H1 (cell line): ENCODE measurements at regions not wholly inside any gene's neighbourhood (a gene's known extent, or its start where the extent isn't known, plus 50 kb on each side); places are given as distances from the start of the nearest gene placed in this dataset.

Source experiments
- CTCF ChIA-PET: fragments of 300-600 bp; sonication (Branson Sonifier 250); formaldehyde crosslinking; loops from one replicate; lab custom pipeline; 2021; ENCODE audit not compliant: partially characterized antibody; lab: Charles Lee
- POLR2A ChIA-PET: fragments of 300-600 bp; sonication (Branson Sonifier 250); formaldehyde crosslinking; loops from one replicate; lab custom pipeline; 2021; ENCODE audit warnings: inconsistent platforms; ENCODE audit not compliant: partially characterized antibody; lab: Charles Lee
- DNase-seq, 2 experiments: peaks; one replicate each; pipeline versions ENCODE4 v3.0.0 to v3.0.0-alpha.2; 2010 to 2022; ENCODE audit warnings: low spot score in 2 of 2, low read depth in 1 of 2, mixed read lengths in 1 of 2
- FAIRE-seq: peaks from 2 replicates; lab custom pipeline; 2011; peaks lifted over from hg19 to GRCh38; lab: Jason Lieb, UNC
- H2AFZ ChIP-seq: 2 replicates; pipeline ENCODE4 v1.8.1; 2012; ENCODE audit warnings: low read length, inconsistent platforms
- H2AK5ac ChIP-seq: 2 replicates; pipeline ENCODE4 v1.6.1; 2013; ENCODE audit warnings: low read depth, low read length
- H2BK120ac ChIP-seq: replicated peaks from 2 replicates; pipeline ENCODE3; 2013; ENCODE audit warnings: low read depth, low read length, inconsistent platforms
- H2BK12ac ChIP-seq: 2 replicates; pipeline ENCODE4 v1.6.1; 2013; ENCODE audit warnings: low read depth, low read length
- H2BK15ac ChIP-seq: 2 replicates; pipeline ENCODE4 v1.6.1; 2013; ENCODE audit warnings: low read length
- H2BK20ac ChIP-seq: 2 replicates; pipeline ENCODE4 v1.6.1; 2013; ENCODE audit warnings: low read length
- H2BK5ac ChIP-seq: 2 replicates; pipeline ENCODE4 v1.6.1; 2013; ENCODE audit warnings: low read depth, low read length
- H3K14ac ChIP-seq: 2 replicates; pipeline ENCODE4 v1.6.1; 2013; ENCODE audit warnings: inconsistent platforms; ENCODE audit not compliant: insufficient read length
- H3K18ac ChIP-seq: 2 replicates; pipeline ENCODE4 v1.6.1; 2013; ENCODE audit warnings: low read length; ENCODE audit errors: extremely low read depth
- H3K23ac ChIP-seq: 2 replicates; pipeline ENCODE4 v1.6.1; 2013; ENCODE audit warnings: inconsistent platforms; ENCODE audit not compliant: insufficient read length
- H3K23me2 ChIP-seq: 2 replicates; pipeline ENCODE4 v1.6.1; 2013; ENCODE audit warnings: low read depth, low read length
- H3K27ac ChIP-seq: 2 replicates; pipeline ENCODE4 v1.6.1; 2011; ENCODE audit warnings: low read depth, low read length, inconsistent platforms
- H3K27me3 ChIP-seq, 4 experiments: replicated peaks in 1 of 4; 1 replicate in 1 of 4; 2 replicates in 3 of 4; pipeline versions ENCODE4 v1.6.1 to v1.8.1; 2011 to 2013; ENCODE audit warnings: low read length in 3 of 4, mild to moderate bottlenecking in 3 of 4, inconsistent platforms in 2 of 4, mixed read lengths in 2 of 4, moderate library complexity in 1 of 4; ENCODE audit not compliant: control insufficient read depth in 3 of 4, insufficient read depth in 3 of 4; ENCODE audit errors: extremely low read depth in 1 of 4
- H3K36me3 ChIP-seq, 4 experiments: 2 replicates each; pipeline versions ENCODE4 v1.6.1 to v1.8.1; 2011 to 2013; ENCODE audit warnings: mild to moderate bottlenecking in 4 of 4, low read length in 3 of 4, moderate library complexity in 2 of 4, control low read depth in 1 of 4, inconsistent platforms in 1 of 4; ENCODE audit not compliant: insufficient read depth in 4 of 4, control insufficient read depth in 2 of 4
- H3K4ac ChIP-seq: replicated peaks from 2 replicates; pipeline ENCODE3; 2013; ENCODE audit warnings: low read length, low read depth, mixed read lengths, inconsistent platforms; ENCODE audit not compliant: insufficient read length
- H3K4me1 ChIP-seq, 4 experiments: replicated peaks in 1 of 4; 1 replicate in 1 of 4; 2 replicates in 3 of 4; pipeline versions ENCODE4 v1.6.1 to v1.8.1; 2011 to 2013; ENCODE audit warnings: low read length in 3 of 4, inconsistent platforms in 2 of 4, mixed read lengths in 1 of 4; ENCODE audit not compliant: insufficient read depth in 4 of 4, control insufficient read depth in 3 of 4
- H3K4me2 ChIP-seq, 2 experiments: 2 replicates each; pipeline versions ENCODE4 v1.6.1 to v1.8.1; 2011 to 2013; ENCODE audit warnings: low read depth in 2 of 2, low read length in 2 of 2, control low read depth in 1 of 2, inconsistent platforms in 1 of 2, mild to moderate bottlenecking in 1 of 2; ENCODE audit not compliant: insufficient read depth in 1 of 2
- H3K4me3 ChIP-seq, 4 experiments: fragments of 200-600, 300-600 bp in 1 of 4; sonication (generic), shearing (Covaris generic), sonication (Bioruptor Twin) in 1 of 4; 2 replicates each; pipeline versions ENCODE4 v1.5.1 to v1.8.1; 2011 to 2016; ENCODE audit warnings: low read length in 4 of 4, low read depth in 3 of 4, control low read depth in 2 of 4, inconsistent platforms in 2 of 4, mild to moderate bottlenecking in 2 of 4, mixed read lengths in 1 of 4, moderate library complexity in 1 of 4; ENCODE audit not compliant: insufficient read depth in 2 of 4; ENCODE audit errors: extremely low read depth in 1 of 4
- H3K56ac ChIP-seq: replicated peaks from 2 replicates; pipeline ENCODE3; 2013; ENCODE audit warnings: low read depth, mild to moderate bottlenecking, mixed read lengths, low read length, inconsistent platforms; ENCODE audit not compliant: insufficient read length
- H3K79me1 ChIP-seq: 2 replicates; pipeline ENCODE4 v1.6.1; 2013; ENCODE audit warnings: low read depth, low read length, control low read depth
- H3K79me2 ChIP-seq, 2 experiments: 2 replicates each; pipeline versions ENCODE4 v1.6.1 to v1.8.1; 2012 to 2013; ENCODE audit warnings: low read length in 2 of 2, mild to moderate bottlenecking in 2 of 2, inconsistent platforms in 1 of 2; ENCODE audit not compliant: insufficient read depth in 2 of 2, control insufficient read depth in 1 of 2
- H3K9ac ChIP-seq, 4 experiments: replicated peaks in 1 of 4; 1 replicate in 1 of 4; 2 replicates in 3 of 4; pipeline versions ENCODE4 v1.6.1 to v1.8.1; 2011 to 2013; ENCODE audit warnings: low read depth in 3 of 4, low read length in 3 of 4, control low read depth in 2 of 4, mild to moderate bottlenecking in 2 of 4, moderate library complexity in 2 of 4, inconsistent platforms in 1 of 4; ENCODE audit errors: extremely low read depth in 1 of 4
- H3K9me3 ChIP-seq, 2 experiments: 2 replicates each; pipeline versions ENCODE4 v1.6.1 to v1.8.1; 2012 to 2013; ENCODE audit warnings: mild to moderate bottlenecking in 2 of 2, moderate library complexity in 2 of 2, control low read depth in 1 of 2, inconsistent platforms in 1 of 2, low read depth in 1 of 2, low read length in 1 of 2, mixed read lengths in 1 of 2; ENCODE audit not compliant: insufficient read depth in 2 of 2
- H4K20me1 ChIP-seq, 2 experiments: replicated peaks in 1 of 2; 2 replicates each; pipeline versions ENCODE3 to v1.8.1; 2011 to 2013; ENCODE audit warnings: inconsistent platforms in 2 of 2, low read length in 2 of 2, mild to moderate bottlenecking in 1 of 2; ENCODE audit not compliant: insufficient read depth in 2 of 2, control insufficient read depth in 1 of 2
- H4K5ac ChIP-seq: 2 replicates; pipeline ENCODE4 v1.6.1; 2013; ENCODE audit warnings: low read length, low read depth, mixed read lengths, inconsistent platforms; ENCODE audit not compliant: insufficient read length
- H4K8ac ChIP-seq: 2 replicates; pipeline ENCODE4 v1.8.0; 2013; ENCODE audit warnings: mild to moderate bottlenecking, moderate library complexity, low read length, inconsistent platforms; ENCODE audit not compliant: insufficient read depth; ENCODE audit errors: extremely low read depth
- H4K91ac ChIP-seq: replicated peaks from 2 replicates; pipeline ENCODE3; 2013; ENCODE audit warnings: low read length, mixed read lengths, inconsistent platforms; ENCODE audit not compliant: insufficient read length
- BRCA1 ChIP-seq: IDR thresholded peaks from 2 replicates; pipeline ENCODE4 v1.6.1; 2012; ENCODE audit warnings: low read depth, low read length, improper control_type of control experiment
- CBX8 ChIP-seq: fragments of 300-800, 300-1000 bp; sonication (generic); IDR thresholded peaks from 2 replicates; pipeline ENCODE4 v1.7.1; 2016; ENCODE audit warnings: low read depth, low read length, borderline replicate concordance
- KDM4A ChIP-seq: IDR thresholded peaks from one replicate; pipeline ENCODE4 v1.7.1; 2012; ENCODE audit warnings: low read depth, mild to moderate bottlenecking, moderate library complexity, low read length, inconsistent platforms; ENCODE audit not compliant: severe bottlenecking
- SP4 ChIP-seq: IDR thresholded peaks from 2 replicates; pipeline ENCODE4 v1.6.1; 2012; ENCODE audit warnings: low read length, inconsistent platforms
- TAF7 ChIP-seq: optimal IDR thresholded peaks from 2 replicates; pipeline ENCODE3; 2011; ENCODE audit warnings: low read depth, mild to moderate bottlenecking, inconsistent platforms, low read length, moderate library complexity, borderline replicate concordance
- YY1 ChIP-seq: IDR thresholded peaks from 2 replicates; pipeline ENCODE4 v1.6.1; 2011; ENCODE audit warnings: low read depth, mild to moderate bottlenecking, low read length
- WGBS, 2 experiments: shearing (Covaris generic) in 1 of 2; methylation state at CpG; one replicate each; pipeline versions ENCODE4 v1.1.6 to v1.1.7; 2013 to 2015; ENCODE audit warnings: low lambda C conversion rate in 2 of 2, mixed read lengths in 2 of 2, inconsistent platforms in 1 of 2, low coverage in 1 of 2, missing lambda C conversion rate in 1 of 2; ENCODE audit not compliant: insufficient replicate concordance in 2 of 2, insufficient coverage in 1 of 2, insufficient read length in 1 of 2; ENCODE audit errors: extremely low coverage in 1 of 2, missing lambda C conversion rate in 1 of 2; 5-methylcytosine and 5-hydroxymethylcytosine counted together

DNA sequence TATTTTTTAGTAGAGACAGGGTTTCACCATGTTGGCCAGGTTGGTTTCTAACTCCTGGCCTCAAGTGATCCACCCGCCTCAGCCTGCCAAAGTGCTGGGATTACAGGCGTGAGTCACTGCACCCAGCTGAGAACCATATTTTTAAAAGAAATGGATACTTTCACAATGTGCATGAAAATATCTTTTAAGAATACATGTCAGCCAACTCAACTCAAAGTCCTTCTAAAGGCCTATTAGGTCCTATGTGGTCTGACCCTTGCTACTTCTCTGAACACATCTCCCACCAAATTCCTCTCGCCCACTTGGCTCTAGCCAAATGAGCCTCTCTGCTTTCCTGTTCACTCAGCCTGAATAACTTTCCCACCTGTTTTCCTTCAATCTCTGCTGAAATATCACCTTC lies 119.6 kb downstream of the MTX2 start:
- 94% methylated on average over 3 of the region's 3 CpGs; no CpG with 5 or more reads in 1 of the 2 experiments for WGBS, 2 experiments
- no peak overlapping the region for H3K23ac ChIP-seq
- H3K27me3 ChIP-seq, result no peaks in the 10 kb centered on the region
- H2BK120ac ChIP-seq, result no peak overlapping the region
- no peak overlapping the region for H3K4me3 ChIP-seq
- H3K36me3 ChIP-seq, result no peaks in the 10 kb centered on the region
- H4K8ac ChIP-seq, result no peak overlapping the region
- no peaks in the 10 kb centered on the region for H3K79me1 ChIP-seq
- H2AFZ ChIP-seq, result no peak overlapping the region
- no peak overlapping the region for H2AK5ac ChIP-seq
- H2BK20ac ChIP-seq, result no peak overlapping the region
- H3K4me1 ChIP-seq, result no peaks in the 10 kb centered on the region
- H3K4me2 ChIP-seq, result no peak overlapping the region
- H3K14ac ChIP-seq, result no peak overlapping the region
- no peak overlapping the region for H2BK12ac ChIP-seq
- no peaks in the 10 kb centered on the region for H3K23me2 ChIP-seq
- FAIRE-seq, result no peak
- CTCF ChIA-PET, result no interaction called here
- H3K56ac ChIP-seq, result no peak overlapping the region
- H4K91ac ChIP-seq, result no peak overlapping the region
- no peak overlapping the region for H3K18ac ChIP-seq
- no peak overlapping the region for H3K4ac ChIP-seq
- no peaks in the 10 kb centered on the region for H3K9me3 ChIP-seq
- H2BK5ac ChIP-seq, result no peak overlapping the region
- no peak overlapping the region for H3K27ac ChIP-seq
- H2BK15ac ChIP-seq, result no peak overlapping the region
- POLR2A ChIA-PET, result no interaction called here
- no peak overlapping the region for H4K5ac ChIP-seq
- H3K79me2 ChIP-seq, result no peaks in the 10 kb centered on the region
- no peaks in the 10 kb centered on the region for H4K20me1 ChIP-seq
- no peak for DNase-seq
- no peak overlapping the region for H3K9ac ChIP-seq
- TF ChIP-seq CBX8 (no peak), SP4 (no peak), TAF7 (no peak), BRCA1 (no peak), KDM4A (no peak), YY1 (no peak)
